ENCODE measurements at regions not wholly inside any gene's neighbourhood (a gene's known extent, or its start where the extent isn't known, plus 50 kb on each side); places are given as distances from the start of the nearest gene placed in this dataset.

DNA sequence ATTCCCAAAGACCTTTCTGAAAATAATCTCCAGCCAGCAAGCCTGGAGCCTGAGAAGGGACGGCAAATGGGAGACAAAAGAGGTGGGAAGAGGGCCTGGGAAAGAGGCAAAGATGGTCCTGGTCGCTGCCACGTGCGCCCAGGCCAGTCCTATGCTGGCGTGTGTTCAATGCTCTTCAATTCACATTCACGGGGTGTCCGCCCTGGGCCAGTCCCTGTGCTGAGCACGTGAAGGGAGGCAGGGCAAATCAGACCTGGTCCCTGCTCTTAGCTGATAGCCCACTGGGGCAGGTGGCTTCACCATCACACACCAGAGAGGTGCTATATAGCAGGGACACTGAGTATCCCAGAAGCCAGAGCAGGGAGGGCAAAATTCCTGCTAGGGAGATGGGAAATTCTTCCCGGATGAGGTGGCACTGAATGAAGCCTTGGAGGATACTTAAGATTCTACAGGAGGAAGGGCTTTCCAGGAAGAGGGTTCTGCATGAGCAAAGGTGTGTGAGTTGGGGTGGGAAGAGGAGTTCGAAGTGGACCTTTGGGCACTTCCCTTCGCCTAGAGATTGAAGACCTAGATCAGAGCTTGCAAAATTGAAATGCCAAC lies 148.2 kb downstream of the CHST1 start:
- TF ChIP-seq CTCF (IDR thresholded peaks at IDR 0.05; ENCODE audit: low read depth, low read length) (no peak), EZH2phosphoT487 (IDR thresholded peaks at IDR 0.05; ENCODE audit: low read depth) (no peak)

Data from OCI-LY3 (cell line).